ENCODE measurements at regions not wholly inside any gene's neighbourhood (a gene's known extent, or its start where the extent isn't known, plus 50 kb on each side); places are given as distances from the start of the nearest gene placed in this dataset.
A peak's percentile ranks its signal among the peaks of the same experiment; 100 is the strongest.

DNA sequence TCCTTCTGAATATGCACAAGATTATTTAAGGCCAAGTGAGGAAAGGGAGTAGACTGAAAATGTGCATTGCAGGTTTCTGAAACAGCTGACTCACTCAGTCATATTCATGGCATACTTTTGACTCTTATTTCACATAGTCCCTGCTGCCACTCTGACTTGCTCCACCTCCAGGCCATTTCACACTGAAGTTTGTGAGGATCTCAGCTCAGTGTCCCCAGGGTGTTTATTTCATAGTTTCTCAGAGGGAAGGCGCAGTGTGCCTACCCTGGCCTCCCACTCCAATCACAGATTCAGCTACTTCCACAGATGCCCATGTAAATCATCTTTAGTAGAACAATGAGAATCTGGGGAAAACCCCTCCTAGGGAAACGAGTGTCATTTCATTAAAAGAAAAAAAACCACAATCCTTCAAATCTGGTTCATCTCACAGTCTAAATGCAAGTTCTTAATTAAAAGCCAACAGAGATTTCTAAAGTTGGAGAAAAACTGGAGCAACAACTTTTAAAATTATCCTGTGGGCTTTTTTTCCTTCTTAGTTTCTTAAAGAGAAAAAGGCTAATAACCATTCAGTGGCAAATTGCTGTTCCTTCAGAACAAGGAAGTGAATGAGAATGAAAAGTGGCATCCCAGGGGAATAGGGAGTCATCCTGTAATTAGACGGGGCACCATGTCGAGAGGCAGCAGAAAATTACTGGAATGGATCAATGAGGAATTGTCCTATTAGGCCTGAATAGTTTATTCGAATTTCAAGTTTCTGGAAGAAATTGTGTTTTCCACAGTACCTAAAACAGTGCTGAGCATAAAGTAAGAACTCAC lies 133.6 kb downstream of the TFAP2B start:
- Mint-ChIP-seq H3K27ac (no peak overlapping the region), H3K9me3 (no peaks in the 10 kb centered on the region), H3K27me3 (ENCODE audit: insufficient read depth, low read depth) (no peaks in the 10 kb centered on the region), H3K4me1 (peaks cover 10% of the 10 kb centered on the region), H3K4me3 (no peak overlapping the region), H3K36me3 (no peaks in the 10 kb centered on the region)
- Histone ChIP-seq H3K9me3 (ENCODE audit: low read depth) (no peaks in the 10 kb centered on the region), H3K27me3 (no peaks in the 10 kb centered on the region), H3K27ac (peak overlapping the region; percentile 49), H3K9ac (no peak overlapping the region), H3K4me3 (peak overlapping the region; percentile 7), H3K4me2 (peak overlapping the region; percentile 50), H3F3A (ENCODE audit: low read depth) (peaks cover 12% of the 10 kb centered on the region), H3K79me2 (ENCODE audit: low read depth) (no peaks in the 10 kb centered on the region), H3K36me3 (no peaks in the 10 kb centered on the region), H4K20me1 (ENCODE audit: low read depth) (no peaks in the 10 kb centered on the region), H3K4me1 (peaks cover 21% of the 10 kb centered on the region), H2AFZ (replicated peaks) (peak overlapping the region; percentile 64)
- DNase-seq (ENCODE audit: low spot score) = peak; percentile 16
- TF ChIP-seq, protein P1, sequence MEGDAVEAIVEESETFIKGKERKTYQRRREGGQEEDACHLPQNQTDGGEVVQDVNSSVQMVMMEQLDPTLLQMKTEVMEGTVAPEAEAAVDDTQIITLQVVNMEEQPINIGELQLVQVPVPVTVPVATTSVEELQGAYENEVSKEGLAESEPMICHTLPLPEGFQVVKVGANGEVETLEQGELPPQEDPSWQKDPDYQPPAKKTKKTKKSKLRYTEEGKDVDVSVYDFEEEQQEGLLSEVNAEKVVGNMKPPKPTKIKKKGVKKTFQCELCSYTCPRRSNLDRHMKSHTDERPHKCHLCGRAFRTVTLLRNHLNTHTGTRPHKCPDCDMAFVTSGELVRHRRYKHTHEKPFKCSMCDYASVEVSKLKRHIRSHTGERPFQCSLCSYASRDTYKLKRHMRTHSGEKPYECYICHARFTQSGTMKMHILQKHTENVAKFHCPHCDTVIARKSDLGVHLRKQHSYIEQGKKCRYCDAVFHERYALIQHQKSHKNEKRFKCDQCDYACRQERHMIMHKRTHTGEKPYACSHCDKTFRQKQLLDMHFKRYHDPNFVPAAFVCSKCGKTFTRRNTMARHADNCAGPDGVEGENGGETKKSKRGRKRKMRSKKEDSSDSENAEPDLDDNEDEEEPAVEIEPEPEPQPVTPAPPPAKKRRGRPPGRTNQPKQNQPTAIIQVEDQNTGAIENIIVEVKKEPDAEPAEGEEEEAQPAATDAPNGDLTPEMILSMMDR (IDR thresholded peaks at IDR 0.05) = no peak
- no peak for TF ChIP-seq EZH2 (IDR thresholded peaks at IDR 0.05)
- no peak for TF ChIP-seq EZH2phosphoT487 (IDR thresholded peaks at IDR 0.05)

DNA sequence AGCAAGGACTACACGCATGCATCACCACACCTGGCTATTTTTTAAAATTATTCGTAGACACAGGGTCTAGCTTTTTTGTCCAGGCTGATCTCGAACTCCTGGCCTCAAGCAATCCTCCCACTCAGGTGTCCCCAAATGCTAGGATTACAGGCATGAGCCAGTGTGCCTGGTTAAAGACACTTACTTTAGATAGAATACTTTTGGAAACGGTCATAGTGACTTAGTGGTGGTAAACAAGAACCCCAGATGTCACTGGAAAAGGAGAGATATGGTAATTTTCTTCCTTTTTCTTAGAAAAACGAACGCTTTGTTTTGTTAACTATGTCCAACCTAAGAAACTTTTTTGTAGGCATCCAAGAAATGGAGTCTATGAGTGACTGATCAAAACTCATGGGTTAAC lies 137.3 kb downstream of the TFAP2B start:
- Histone ChIP-seq H3K9ac (no peak overlapping the region), H3K27me3 (no peaks in the 10 kb centered on the region), H3K4me3 (no peak overlapping the region), H3K27ac (no peak overlapping the region), H3K9me3 (ENCODE audit: low read depth) (no peaks in the 10 kb centered on the region), H3F3A (ENCODE audit: low read depth) (peaks cover 12% of the 10 kb centered on the region), H3K36me3 (no peaks in the 10 kb centered on the region), H2AFZ (replicated peaks) (peak overlapping the region; percentile 64), H3K4me2 (no peak overlapping the region), H3K79me2 (ENCODE audit: low read depth) (no peaks in the 10 kb centered on the region), H4K20me1 (ENCODE audit: low read depth) (no peaks in the 10 kb centered on the region), H3K4me1 (peaks cover 21% of the 10 kb centered on the region)
- TF ChIP-seq, protein P1 (IDR thresholded peaks at IDR 0.05) = no peak
- TF ChIP-seq EZH2phosphoT487 (IDR thresholded peaks at IDR 0.05) (no peak), EZH2 (IDR thresholded peaks at IDR 0.05) (no peak)
- peaks cover 10% of the 10 kb centered on the region for H3K4me1 Mint-ChIP-seq
- H3K27me3 Mint-ChIP-seq (ENCODE audit: insufficient read depth, low read depth) = no peaks in the 10 kb centered on the region
- H3K9me3 Mint-ChIP-seq = no peaks in the 10 kb centered on the region
- H3K36me3 Mint-ChIP-seq = no peaks in the 10 kb centered on the region
- no peak overlapping the region for H3K4me3 Mint-ChIP-seq
- no peak overlapping the region for H3K27ac Mint-ChIP-seq
- no peak for DNase-seq (ENCODE audit: low spot score)

DNA sequence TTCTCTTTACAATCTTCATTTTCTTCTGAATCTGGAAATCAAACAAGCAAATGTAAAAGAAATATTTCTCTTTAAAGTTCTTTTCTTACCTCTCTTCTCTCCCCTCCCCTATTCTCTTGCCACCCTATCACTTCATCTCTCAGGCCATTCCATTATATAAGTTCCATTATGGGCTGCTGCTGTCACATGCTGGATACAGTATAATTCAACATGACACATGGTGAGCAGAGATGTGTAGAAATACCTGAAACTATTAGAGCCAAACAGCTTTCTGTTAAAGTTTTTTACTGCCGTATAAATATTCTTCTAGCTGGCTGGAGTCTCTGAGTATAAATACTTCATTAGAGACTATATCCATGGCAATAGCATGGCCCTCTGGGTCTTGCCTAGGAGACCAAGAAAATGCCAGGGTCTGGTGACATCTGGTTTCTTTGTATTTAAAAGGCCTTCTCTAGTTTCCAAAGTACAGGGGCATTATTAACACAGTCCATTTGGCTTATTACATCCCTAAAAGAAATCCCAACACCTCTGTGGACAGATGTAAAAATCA lies 139.6 kb downstream of the TFAP2B start:
- H3K27ac ChIP-seq = no peak overlapping the region
- TF ChIP-seq, protein P1 (IDR thresholded peaks at IDR 0.05) = no peak
- TF ChIP-seq EZH2 (IDR thresholded peaks at IDR 0.05) (no peak), EZH2phosphoT487 (IDR thresholded peaks at IDR 0.05) (no peak)
- no peak overlapping the region for H3K9ac ChIP-seq
- Mint-ChIP-seq H3K36me3 (no peaks in the 10 kb centered on the region), H3K9me3 (no peaks in the 10 kb centered on the region), H3K4me3 (no peak overlapping the region), H3K27ac (no peak overlapping the region), H3K27me3 (ENCODE audit: insufficient read depth, low read depth) (no peaks in the 10 kb centered on the region), H3K4me1 (no peaks in the 10 kb centered on the region)
- no peaks in the 10 kb centered on the region for H3F3A ChIP-seq (ENCODE audit: low read depth)
- DNase-seq (ENCODE audit: low spot score) = no peak
- H2AFZ ChIP-seq (replicated peaks) = no peak overlapping the region
- no peaks in the 10 kb centered on the region for H3K36me3 ChIP-seq
- peaks cover 4% of the 10 kb centered on the region for H3K4me1 ChIP-seq
- no peak overlapping the region for H3K4me3 ChIP-seq
- no peak overlapping the region for H3K4me2 ChIP-seq
- no peaks in the 10 kb centered on the region for H3K79me2 ChIP-seq (ENCODE audit: low read depth)
- H4K20me1 ChIP-seq (ENCODE audit: low read depth) = no peaks in the 10 kb centered on the region
- no peaks in the 10 kb centered on the region for H3K27me3 ChIP-seq
- H3K9me3 ChIP-seq (ENCODE audit: low read depth) = no peaks in the 10 kb centered on the region
